GM18868 (cell line): ENCODE measurements at regions not wholly inside any gene's neighbourhood (a gene's known extent, or its start where the extent isn't known, plus 50 kb on each side); places are given as distances from the start of the nearest gene placed in this dataset.

Experiments
- ATAC-seq: cut with Tn5 transposase; IDR thresholded peaks from one replicate; pipeline ENCODE4 v1.9.1; 2021; ENCODE audit warnings: mild to moderate bottlenecking, moderate library complexity; ENCODE audit not compliant: unreplicated experiment

DNA sequence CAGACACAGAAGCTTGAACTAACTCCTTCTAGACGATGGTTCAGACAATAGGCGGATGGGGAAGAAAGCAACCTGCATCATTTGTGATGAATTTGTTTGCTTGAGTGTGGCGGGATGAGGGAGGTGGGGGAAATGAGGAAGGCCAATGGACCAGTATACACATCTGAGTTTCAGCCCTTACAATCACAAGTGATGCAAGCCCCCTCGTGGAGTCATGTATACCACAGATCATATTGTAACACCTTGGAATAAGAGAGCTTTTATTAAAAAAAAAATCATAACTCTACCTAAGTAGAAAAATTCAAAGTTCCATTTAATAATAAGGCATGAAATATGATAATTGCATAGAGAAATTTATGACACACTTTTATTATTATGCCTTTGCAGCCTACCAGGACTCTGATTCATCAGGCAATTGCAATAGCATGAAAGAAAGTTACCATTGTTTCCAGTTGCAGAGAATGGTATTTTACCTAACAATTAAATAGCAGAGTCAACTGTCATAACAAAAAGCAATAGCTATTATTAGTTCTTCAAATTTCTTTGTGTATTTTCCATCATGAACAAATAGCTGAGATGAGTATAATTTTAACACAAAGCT lies 230.2 kb upstream of the AKR1E2 start:
- ATAC-seq: no peak

- no peak for ATAC-seq
Observed at GRCh38 chr10:4590807-4591206, 235.2 kb upstream of the AKR1E2 start.

GRCh38 chr10:4588824-4589223 lies 237.2 kb upstream of the AKR1E2 start:
- no peak for ATAC-seq

DNA sequence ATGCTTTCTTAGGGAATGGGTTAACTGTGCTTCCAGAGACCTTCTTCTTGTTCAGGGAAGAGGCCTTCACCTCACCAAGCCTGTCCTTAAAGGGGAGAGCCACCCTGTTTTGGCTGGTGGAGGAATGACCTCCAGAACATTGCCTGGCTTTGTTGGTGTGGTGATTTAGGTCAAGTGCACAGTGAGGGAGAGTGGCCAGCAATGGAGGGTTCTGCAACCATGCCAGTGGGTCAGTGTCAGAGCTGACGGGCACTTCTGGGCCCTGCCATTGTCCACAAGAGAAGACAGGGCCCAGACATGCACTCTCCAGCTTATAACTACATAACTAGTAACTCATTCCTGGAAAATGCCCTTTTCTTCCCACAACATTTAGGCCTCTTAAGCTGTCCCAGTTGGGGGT lies 238.5 kb upstream of the AKR1E2 start:
- ATAC-seq: no peak

DNA sequence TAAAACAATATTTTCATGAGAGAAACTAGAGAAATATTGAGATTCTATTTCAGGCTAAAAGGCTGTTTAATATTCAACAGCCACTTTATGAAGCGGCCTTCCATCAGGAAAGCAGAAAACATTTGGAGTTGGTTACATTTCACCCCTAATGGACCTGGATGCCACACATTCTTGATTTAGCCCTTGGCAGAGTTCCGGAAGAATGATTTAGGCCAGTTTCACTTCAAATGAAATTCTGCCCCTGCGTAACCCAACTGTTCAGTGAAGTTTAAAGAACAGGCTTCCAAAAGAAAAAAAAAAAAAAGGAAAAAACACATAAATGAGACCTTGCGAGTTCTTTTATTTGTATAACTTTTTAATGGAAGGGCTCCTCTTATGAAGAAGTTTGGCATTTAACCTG lies 239.2 kb upstream of the AKR1E2 start:
- ATAC-seq: no peak

DNA sequence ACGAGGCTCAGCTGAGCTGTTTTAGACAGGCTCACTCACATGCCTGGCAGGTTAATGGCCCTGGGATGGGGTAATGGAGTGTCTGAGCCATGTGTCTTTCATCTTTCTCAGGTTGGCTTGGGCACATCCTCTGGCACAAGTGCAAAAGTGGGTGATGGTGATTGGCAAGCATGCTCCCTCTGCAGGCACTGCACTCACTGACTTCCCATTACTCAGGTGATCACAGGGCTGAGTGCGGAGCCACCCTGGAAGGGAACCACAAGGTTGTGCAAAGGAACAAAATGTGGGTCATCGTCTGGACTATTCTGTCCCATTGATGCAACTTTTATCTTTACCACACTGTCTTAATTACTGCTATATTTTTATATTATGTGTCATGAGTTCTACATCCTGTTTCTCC lies 244.1 kb upstream of the AKR1E2 start:
- no peak for ATAC-seq

GRCh38 chr10:4579844-4580243 lies 246.2 kb upstream of the AKR1E2 start:
- ATAC-seq: no peak

DNA sequence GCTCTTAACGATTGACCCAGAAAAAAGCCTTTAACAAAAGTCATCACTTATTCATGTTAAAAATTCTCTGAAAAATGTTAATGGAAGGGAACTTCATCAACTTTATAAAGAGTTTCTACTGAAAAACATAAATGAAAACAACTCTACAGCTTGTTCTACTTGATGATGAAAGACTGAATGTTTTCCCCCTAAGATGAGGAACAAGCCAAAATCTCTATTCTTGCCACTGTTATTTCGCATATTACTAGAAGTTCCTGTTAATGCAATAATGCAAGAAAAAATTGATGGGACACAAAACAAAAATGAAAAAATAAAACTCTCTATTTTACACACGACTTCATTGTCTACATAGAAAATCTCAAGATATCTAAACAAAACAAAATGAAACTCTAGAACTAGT lies 249.8 kb upstream of the AKR1E2 start:
- no peak for ATAC-seq

GRCh38 chr10:4569151-4569550 lies 256.9 kb upstream of the AKR1E2 start:
- ATAC-seq: no peak

- no peak for ATAC-seq
Observed at GRCh38 chr10:4568731-4569130, 257.3 kb upstream of the AKR1E2 start.

DNA sequence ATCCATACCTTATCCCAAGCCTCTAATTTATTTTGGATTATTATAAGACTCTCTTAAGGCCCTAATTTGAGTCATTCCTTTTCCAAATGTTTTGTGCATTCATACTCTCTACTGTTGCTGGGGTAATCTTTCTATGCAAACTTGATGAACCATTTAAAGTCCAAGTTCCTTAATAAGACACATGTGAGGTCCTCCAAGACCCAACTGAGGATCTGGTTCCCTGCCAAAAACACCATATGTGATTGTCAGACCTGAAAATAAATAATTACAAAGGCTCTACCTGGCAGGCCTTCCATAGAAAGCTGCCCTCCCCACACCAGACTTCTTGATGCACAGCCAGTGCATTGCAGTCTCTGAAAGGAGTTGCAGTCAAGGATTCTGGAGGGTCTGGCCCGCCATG lies 257.9 kb upstream of the AKR1E2 start:
- ATAC-seq: no peak

GRCh38 chr10:4567637-4568036 lies 258.4 kb upstream of the AKR1E2 start:
- ATAC-seq: no peak

GRCh38 chr10:4566011-4566410 lies 260.0 kb upstream of the AKR1E2 start:
- no peak for ATAC-seq

GRCh38 chr10:4561296-4561695 lies 264.7 kb upstream of the AKR1E2 start:
- ATAC-seq: no peak

- ATAC-seq: no peak
Observed at GRCh38 chr10:4557469-4557868, 268.5 kb upstream of the AKR1E2 start.

GRCh38 chr10:4556527-4556926 lies 269.5 kb upstream of the AKR1E2 start:
- ATAC-seq: no peak

DNA sequence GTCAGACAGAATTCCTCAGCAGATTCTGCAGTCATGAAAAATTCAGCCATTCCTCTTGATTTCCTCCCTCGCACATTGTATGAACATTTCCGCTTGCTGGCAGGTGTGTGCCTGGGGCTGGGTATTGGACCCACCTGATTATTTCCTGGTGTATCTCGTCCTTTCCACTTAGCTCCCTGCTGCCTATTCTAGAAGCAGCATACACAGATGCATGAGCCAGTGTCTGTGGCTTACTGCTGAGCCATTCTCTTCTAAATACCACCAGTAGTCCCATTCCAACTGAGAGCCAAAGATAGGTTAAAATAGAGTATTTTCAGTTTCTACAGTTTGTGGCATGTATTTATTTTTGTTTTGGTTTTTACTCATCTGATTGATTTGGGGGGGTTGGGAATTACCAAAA lies 270.1 kb upstream of the AKR1E2 start:
- no peak for ATAC-seq

- no peak for ATAC-seq
Observed at GRCh38 chr10:4549139-4549653, 276.8 kb upstream of the AKR1E2 start.

GRCh38 chr10:4546931-4547330 lies 279.1 kb upstream of the AKR1E2 start:
- no peak for ATAC-seq

- ATAC-seq: no peak
Observed at GRCh38 chr10:4546500-4546899, 279.5 kb upstream of the AKR1E2 start.

DNA sequence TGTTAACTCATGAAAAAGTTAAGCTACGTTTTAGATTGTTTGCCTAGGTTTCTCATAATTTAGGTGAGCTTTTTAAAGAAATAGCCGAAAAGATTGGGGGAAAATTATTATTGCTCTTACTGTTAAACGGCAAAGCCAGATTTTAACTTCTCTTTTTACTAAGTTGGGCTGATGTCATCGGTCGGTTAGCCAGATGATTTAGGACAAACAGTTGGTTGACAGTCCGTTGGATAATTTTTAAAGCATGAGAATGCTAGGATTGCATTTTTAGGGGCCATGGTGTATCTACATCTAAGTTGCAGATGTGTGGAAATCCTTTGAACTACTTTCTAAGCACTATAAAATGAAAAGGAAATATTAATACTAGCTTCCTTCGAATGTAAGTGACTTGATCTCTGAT lies 280.9 kb upstream of the AKR1E2 start:
- ATAC-seq: no peak

- ATAC-seq: no peak
Observed at GRCh38 chr10:4543938-4544533, 282.0 kb upstream of the AKR1E2 start.

- ATAC-seq: no peak
Observed at GRCh38 chr10:4541292-4541691, 284.7 kb upstream of the AKR1E2 start.
